Lower leg skin (tissue), 3 donors: ENCODE measurements at regions not wholly inside any gene's neighbourhood (a gene's known extent, or its start where the extent isn't known, plus 50 kb on each side); places are given as distances from the start of the nearest gene placed in this dataset.

Source experiments
- POLR2A ChIP-seq, 2 donors: fragments of 450-650 bp; IDR thresholded peaks; one replicate each; pipeline ENCODE4 v1.6.1; 2016 to 2017; ENCODE audit warnings: antibody characterized with exemption in 2 of 2, mild to moderate bottlenecking in 1 of 2, moderate library complexity in 1 of 2
- TF ChIP-seq, protein P1 (sequence below), 3 donors: fragments of 450-650 bp; IDR thresholded peaks; one replicate each; pipeline ENCODE4 v1.5.1; 2016; ENCODE audit warnings: antibody characterized with exemption in 3 of 3, mild to moderate bottlenecking in 3 of 3, moderate library complexity in 2 of 3

DNA sequence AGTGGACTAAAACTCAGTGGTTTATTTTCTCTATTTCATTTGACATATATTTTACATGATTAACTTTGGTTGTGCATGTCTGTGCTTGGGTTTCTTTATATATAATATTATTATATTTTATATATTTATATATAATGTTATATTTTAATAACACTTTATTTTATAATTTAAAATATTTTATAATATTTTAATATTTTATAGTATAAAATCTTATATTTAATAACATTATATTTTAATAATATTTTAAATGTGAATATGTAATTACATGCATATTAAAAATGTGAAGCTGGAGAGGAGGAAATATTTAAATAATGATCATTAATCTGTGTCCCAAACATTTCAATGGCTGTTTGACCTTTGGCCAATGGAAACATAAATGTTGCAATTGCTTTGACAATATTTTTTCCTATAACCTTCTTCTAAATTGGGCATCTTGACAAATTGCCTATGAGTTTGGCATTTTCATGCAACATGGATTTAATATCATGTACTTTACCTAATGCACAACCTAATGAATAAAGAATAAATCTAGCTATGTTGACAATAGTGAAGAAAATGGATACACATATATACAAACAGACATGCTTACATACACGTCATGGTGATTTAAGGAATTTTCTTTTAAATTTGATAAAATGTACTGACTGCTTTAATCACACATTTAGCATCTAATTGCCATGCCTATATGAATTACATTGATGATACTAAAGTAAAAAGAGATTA, 607.1 kb downstream of the SLITRK6 start:
- TF ChIP-seq, protein P1, sequence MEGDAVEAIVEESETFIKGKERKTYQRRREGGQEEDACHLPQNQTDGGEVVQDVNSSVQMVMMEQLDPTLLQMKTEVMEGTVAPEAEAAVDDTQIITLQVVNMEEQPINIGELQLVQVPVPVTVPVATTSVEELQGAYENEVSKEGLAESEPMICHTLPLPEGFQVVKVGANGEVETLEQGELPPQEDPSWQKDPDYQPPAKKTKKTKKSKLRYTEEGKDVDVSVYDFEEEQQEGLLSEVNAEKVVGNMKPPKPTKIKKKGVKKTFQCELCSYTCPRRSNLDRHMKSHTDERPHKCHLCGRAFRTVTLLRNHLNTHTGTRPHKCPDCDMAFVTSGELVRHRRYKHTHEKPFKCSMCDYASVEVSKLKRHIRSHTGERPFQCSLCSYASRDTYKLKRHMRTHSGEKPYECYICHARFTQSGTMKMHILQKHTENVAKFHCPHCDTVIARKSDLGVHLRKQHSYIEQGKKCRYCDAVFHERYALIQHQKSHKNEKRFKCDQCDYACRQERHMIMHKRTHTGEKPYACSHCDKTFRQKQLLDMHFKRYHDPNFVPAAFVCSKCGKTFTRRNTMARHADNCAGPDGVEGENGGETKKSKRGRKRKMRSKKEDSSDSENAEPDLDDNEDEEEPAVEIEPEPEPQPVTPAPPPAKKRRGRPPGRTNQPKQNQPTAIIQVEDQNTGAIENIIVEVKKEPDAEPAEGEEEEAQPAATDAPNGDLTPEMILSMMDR (IDR thresholded peaks at IDR 0.05): no peak
- no peak for TF ChIP-seq POLR2A (IDR thresholded peaks at IDR 0.05)
